ENCODE measurements at regions not wholly inside any gene's neighbourhood (a gene's known extent, or its start where the extent isn't known, plus 50 kb on each side); places are given as distances from the start of the nearest gene placed in this dataset.

DNA sequence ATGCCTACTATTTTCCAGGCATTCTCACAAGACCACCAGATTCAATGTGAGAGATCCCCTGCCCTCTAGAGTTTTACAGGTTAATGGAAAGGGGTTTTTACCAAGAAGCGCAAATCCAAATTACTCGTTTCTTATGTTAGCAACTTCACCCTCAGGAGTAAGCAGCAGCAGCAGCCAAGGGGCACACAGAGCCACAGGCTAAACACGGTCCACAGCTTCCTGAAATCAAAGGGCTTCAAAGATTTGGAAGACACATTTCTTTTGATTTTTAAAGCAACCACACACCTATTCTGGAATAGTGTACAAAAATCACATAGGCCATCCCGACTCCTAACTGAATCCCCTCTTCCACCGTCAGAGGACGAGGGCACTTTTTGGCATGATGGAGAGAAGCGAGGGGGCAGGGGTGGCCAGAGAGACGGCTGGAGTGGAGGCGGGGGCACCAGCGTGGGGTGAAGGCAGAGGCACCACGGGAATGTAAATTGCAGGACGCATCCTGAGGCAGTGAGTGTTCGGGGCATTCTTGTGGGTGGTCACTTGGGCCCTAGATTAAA, 107.0 kb downstream of the ARF6 start:
- no peak for TF ChIP-seq POLR2A (IDR thresholded peaks at IDR 0.05; ENCODE audit: low read depth, low read length)
- no peak for FAIRE-seq
- DNase-seq (ENCODE audit: insufficient read length, low spot score), result no peak

DNA sequence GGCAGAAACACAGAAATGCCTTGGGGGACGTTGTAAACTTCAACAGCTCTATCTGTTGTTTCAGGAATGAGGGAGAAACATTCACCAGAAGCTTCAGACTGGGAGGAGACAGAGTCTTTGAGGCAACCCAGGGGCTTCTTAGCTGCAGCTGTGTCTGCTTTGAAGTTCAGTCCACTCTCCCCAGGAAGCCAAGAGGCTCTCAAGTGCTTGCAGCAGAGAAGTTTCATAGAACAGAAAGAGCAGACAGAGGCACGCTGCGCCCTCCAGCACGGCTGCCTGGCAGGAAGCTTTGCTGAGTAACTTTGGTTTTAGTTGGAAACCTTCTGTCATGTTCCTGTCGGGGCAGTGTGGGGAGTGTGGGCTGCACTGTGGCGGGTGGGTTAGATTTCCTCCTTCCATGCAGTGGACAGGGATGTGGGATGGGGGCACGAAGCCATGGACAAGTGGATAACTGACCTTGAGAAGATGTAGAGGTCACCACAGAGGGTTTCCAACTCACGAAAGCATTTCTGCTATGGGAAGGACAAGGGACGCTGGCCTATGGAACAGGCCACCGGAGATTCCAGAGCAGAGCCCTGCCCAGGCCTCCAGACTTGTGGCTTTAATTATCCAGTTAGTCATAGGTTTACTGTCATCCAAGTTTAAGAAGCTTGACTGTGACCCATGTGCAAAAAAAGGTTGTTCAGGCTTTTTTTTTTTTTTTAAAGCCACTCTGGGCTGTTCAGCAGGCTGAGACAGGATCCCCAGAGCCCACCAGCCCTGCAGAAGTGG, 107.7 kb downstream of the ARF6 start:
- no peak for FAIRE-seq
- TF ChIP-seq POLR2A (IDR thresholded peaks at IDR 0.05; ENCODE audit: low read depth, low read length), result no peak
- DNase-seq (ENCODE audit: insufficient read length, low spot score), result no peak

DNA sequence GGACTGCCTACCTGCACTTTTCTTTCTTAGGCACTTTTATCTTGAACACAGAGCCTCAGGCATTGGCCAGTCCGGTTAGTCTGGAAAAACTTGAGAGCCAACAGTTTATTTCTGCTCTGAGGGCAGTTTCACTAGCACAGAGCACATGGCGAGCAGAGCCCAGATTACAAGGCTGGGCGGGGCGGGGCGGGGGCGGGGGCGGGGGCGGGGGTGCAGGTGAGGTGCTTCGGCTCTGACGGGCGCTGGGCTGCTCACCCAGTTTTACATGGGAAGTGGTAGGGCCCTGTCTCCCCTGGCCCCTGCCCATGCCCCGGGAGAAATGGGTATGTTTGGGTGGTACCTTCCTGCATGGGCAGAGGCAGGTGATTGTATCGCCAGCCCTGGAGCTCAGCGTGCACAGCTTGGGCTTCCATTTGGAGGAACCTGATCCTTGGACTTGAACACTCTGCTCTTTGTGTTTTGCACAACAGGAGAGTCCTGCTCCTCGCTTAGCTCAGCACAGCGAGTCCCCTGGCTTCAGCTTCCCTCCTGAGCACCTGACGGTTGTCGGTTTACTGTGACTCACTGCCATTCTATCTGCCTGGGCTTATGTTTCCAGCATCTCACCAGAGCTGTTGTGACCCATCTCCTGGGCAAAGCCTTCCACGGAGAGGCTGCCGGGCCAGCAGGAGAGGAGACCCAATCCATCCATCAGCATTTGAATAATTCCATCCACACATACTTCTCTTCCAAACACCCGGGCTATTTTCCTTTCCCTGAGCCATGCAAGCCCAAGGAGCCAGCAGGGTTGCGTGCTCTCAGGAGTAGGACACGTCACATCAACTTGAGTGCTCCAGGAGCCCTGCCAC, 108.5 kb downstream of the ARF6 start:
- DNase-seq (ENCODE audit: insufficient read length, low spot score) (peak; percentile 36), FAIRE-seq (peak; percentile 38)
- no peak; the same call in 1 of the 2 replicates for TF ChIP-seq POLR2A (IDR thresholded peaks at IDR 0.05; ENCODE audit: low read depth, low read length)

DNA sequence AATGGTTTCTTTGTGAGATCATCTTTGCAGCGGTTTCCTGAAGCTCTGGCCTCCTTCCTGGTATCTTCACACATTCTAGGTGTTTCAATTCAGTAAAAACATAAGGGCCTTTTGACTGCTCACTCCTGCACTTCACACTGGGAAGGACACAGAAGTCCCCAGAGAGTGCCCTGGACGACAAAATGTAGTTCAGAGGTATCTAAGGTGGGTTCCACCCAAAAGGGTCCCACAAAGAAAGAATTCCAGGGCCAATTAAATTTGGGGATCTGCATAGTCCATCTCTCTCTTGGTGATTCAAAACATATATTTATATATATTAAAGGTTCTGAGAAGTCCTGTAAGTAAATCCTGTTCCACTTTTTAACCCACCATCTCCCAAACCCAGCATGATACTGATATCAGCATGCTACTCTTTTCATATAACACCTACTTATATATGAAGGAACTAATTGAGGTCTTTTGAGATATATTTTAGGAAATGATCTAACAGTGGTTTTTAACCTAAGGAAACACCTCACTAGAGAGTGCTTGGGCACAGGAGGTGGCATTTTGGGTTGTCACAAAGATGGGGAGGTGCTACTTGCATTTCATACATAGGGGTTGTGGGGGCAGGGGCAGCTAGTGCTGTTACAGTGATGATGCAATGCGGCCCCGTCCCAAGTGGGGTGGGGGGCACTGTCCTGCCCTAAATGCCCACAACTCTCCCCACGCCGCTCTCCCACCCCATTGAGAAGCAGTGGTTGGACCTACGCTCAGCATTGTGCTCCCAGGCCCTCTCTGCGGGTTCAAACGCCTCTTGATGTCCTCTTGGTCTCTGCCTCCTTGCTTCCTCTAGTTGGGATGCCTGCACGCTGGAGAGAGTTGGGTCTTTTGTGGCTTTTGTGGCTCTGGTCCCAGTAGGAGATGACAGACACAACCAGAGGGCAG, 109.4 kb downstream of the ARF6 start:
- FAIRE-seq (no peak), DNase-seq (ENCODE audit: insufficient read length, low spot score) (peak; percentile 26)

DNA sequence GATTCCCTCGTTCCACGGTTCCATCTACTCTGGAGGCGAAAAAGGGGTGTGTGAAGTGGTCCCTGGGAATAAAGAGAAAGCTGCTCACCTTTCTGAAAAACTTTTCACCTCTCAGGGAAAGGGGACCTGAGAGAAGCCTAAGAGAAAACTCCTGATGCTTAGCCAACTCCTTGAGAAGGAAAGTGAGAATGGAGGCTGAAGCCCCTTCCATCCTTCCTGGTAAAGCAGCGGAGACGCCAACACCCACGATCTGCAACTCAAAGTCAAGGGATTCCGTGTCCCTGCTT, 110.0 kb downstream of the ARF6 start:
- DNase-seq (ENCODE audit: insufficient read length, low spot score), result no peak
- no peak for FAIRE-seq
- no peak for TF ChIP-seq POLR2A (IDR thresholded peaks at IDR 0.05; ENCODE audit: low read depth, low read length)

More for the DNA sequence above, 109.4 kb downstream of the ARF6 start:
- TF ChIP-seq POLR2A (IDR thresholded peaks at IDR 0.05; ENCODE audit: low read depth, low read length), result peak; percentile 9; the same call in 1 of the 2 replicates

DNA sequence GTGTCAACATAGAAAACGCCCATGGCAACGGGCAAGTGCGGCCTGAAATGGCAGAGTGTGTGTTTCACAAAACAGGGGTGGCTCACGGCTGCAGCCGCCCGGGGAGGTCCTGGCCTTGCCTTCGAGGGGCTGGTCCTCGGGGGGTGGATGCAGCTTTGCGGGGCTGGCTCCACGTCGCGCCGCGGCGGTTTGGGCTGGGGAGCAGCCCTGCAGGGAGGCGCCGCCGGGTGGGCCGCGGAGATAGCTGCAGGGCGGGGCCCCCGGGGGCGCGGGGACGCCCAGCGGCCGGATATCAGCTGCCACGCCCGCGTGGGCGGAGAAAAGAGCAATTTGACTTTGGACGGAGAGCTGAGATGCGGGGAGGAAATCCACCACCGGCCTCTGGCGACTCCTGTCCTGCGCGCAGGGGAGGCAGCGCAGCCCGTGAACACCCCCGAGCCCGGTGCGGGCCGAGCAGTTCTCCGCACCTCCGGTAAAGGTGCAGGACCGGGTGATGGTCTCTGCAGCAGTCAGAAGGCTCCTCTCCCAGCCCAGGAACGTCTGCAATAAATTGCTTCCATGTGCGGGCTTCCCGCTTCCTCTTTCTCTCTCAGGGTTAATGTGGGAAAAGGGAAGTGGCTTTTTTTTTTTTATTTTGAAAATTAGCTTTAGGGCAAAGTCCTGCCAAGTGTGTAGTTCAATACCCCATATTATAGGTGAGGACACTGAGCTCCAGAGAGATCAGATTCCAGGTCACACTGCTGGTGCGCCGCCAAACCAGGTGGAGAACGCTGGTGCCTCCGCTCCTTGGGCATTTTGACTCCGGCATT, 110.5 kb downstream of the ARF6 start:
- TF ChIP-seq POLR2A (IDR thresholded peaks at IDR 0.05; ENCODE audit: low read depth, low read length), result peak; percentile 35
- DNase-seq (ENCODE audit: insufficient read length, low spot score) (peak; percentile 39), FAIRE-seq (no peak)

DNA sequence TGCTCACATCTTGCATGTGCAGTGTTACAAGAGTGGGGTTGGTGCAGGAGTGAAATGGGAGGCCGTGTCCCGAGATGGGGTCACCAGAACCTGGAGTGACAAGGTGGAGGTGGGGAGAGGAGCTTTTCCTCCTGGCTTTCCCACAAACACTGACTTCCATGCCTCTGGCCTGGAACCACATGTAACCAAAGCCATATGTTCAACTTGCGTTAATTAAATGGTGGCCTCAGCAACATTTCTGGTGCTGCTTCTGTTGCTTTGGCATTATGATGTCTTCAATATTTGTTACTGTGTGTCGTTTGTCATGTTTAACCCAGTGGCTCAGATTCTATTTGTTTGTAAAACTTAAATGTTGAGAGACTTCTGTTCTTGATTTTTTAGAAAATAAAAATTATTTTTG, 110.2 kb downstream of the VCPKMT start:
- DNase-seq (ENCODE audit: insufficient read length, low spot score) (no peak), FAIRE-seq (no peak)
- TF ChIP-seq POLR2A (IDR thresholded peaks at IDR 0.05; ENCODE audit: low read depth, low read length), result no peak

DNA sequence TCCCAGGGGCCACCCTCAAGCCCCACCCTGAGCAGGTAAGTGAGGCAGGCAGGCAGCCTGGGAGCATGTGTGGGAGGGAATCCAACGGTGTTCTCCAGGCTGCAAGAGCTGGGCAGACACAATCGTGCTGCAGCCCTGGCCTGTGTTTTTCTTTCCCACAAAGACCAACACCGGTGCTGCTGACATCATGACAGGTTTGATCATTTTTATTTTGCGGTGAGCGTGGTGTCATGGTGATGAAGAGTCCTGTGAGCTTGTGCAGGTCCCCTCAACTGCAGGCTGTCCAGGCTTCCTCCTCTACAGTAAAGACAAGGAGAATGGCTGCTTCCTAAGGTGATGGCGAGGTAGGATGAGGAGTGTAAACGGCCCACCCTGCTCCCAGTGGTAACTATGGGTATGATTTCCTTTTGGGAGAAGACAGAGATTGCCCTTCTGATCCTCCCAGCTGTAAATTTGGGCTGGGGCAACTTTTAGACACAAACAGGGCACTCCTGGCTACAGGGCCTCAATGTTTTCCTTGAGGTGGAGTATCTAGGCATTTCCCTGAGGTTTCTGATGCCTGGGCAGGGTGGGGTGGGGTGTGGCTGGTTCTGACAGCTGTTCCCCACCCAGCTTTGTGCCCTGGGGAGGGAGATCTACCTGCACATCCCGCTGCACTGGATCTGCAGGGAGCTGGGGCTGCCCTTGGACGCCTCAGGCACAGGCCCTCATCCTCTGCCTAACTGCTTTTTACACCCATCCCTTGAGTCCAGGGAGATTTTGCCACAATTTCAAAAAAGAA, 109.1 kb downstream of the VCPKMT start:
- FAIRE-seq (no peak), DNase-seq (ENCODE audit: insufficient read length, low spot score) (no peak)
- no peak for TF ChIP-seq POLR2A (IDR thresholded peaks at IDR 0.05; ENCODE audit: low read depth, low read length)

DNA sequence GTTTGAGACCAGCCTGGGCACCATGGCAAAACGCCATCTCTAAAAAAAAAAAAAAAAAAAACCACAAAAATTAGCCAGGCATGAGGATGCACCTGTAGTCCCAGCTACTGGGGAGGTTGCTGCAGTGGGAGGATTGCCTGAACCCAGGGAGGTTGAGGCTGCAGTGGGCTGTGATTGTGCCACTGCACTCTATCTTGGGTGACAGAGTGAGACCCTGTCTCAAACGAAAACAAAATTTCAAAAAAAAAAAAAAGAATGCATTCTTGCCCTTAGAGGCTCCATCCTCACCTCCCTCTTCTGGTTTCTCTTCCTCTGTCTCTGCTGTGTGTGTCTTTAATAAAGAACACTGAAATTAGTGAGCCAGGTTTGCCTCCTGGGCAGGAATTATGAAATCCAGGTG, 107.8 kb downstream of the VCPKMT start:
- FAIRE-seq, result no peak
- no peak for TF ChIP-seq POLR2A (IDR thresholded peaks at IDR 0.05; ENCODE audit: low read depth, low read length)
- DNase-seq (ENCODE audit: insufficient read length, low spot score), result no peak

DNA sequence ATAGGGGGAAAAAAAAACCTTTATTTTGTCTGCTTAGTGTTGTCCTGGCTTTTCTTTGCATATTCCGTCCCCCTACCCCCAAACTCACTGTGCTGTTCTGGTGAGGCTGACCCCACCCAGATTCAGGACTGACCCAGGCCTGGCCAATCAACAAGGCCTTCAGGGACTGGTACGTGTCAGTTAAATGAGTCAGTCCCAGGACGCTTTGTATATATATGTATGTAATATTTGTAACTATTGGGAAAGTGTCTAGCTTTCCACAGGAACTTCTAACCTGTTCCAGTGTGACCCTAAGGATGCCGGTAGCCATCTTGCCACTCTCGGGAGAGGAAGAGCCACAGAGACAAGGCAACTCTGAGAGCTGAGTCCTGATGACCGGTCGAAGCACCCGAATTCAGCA, 107.4 kb downstream of the VCPKMT start:
- no peak for DNase-seq (ENCODE audit: insufficient read length, low spot score)
- TF ChIP-seq POLR2A (IDR thresholded peaks at IDR 0.05; ENCODE audit: low read depth, low read length), result no peak
- no peak for FAIRE-seq

DNA sequence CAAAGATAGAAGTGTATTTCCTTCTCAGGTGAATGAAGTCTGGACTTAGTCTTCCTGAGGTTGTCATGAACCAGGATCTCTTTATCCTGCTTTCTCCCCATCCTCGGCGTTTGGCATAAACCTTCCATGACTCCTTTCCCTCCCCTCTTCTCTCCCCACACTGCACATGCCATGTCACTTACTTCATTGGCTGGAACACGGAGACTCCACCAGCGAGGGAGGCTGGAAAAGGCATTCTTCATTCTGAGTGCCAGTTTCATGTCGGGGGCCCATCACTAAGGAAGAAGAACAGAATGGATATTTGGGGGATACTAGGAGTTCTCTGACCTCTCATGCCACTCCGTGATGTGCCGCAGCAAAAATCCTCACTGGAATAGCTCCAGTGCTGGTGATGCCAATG, 105.6 kb downstream of the VCPKMT start:
- no peak for TF ChIP-seq POLR2A (IDR thresholded peaks at IDR 0.05; ENCODE audit: low read depth, low read length)

DNA sequence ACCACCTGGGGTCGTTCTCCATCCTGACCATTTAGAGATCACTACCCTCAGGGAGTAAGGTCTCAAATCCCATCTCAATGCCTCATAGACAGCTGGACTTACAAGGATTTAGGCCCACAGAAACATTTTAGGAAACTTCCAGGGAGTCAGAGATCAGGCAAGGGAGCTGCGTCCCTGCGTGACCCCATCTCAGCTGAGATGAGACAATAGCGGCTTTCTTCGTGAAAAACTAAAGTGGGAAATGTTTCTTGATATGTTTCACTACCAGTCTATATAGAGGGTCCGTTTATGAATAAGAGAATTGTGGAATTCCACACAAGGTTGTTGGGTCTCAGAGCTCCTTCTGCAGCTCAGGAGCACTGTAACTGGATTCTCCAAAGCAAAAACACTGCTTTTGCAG, 105.1 kb downstream of the VCPKMT start:
- FAIRE-seq, result no peak

More for the DNA sequence above, 105.6 kb downstream of the VCPKMT start:
- no peak for DNase-seq (ENCODE audit: insufficient read length, low spot score)
- FAIRE-seq, result no peak

More for the DNA sequence above, 105.1 kb downstream of the VCPKMT start:
- no peak for DNase-seq (ENCODE audit: insufficient read length, low spot score)
- TF ChIP-seq POLR2A (IDR thresholded peaks at IDR 0.05; ENCODE audit: low read depth, low read length), result no peak
